Spleen (tissue), 7 donors: ENCODE measurements at regions not wholly inside any gene's neighbourhood (a gene's known extent, or its start where the extent isn't known, plus 50 kb on each side); places are given as distances from the start of the nearest gene placed in this dataset.

Source experiments
- POLR2A ChIP-seq, 3 donors: fragments of 450-650 bp; IDR thresholded peaks; one replicate each; pipeline ENCODE4 v1.5.1; 2017; ENCODE audit warnings: antibody characterized with exemption in 3 of 3, mild to moderate bottlenecking in 1 of 3
- TF ChIP-seq, protein P1 (sequence below), 11 experiments: fragments of 200-600 bp in 7 of 11; fragments of 450-650 bp in 4 of 11; sonication (generic) in 4 of 11; IDR thresholded peaks in 8 of 11; conservative IDR thresholded peaks in 3 of 11; 1 replicate in 7 of 11; 2 replicates in 4 of 11; pipeline versions ENCODE4 v1.4.0 to v1.8.0; 2016 to 2021; ENCODE audit warnings: antibody characterized with exemption in 11 of 11, inconsistent platforms in 4 of 11, mild to moderate bottlenecking in 1 of 11
- donor health status: DM: no; HTN: no; CAD: no; lungs with moderate emphysema.
- donor health status: DM: no; HTN: no; CAD: no.
- donor health status: DM: no; HTN: no; CAD: no.

DNA sequence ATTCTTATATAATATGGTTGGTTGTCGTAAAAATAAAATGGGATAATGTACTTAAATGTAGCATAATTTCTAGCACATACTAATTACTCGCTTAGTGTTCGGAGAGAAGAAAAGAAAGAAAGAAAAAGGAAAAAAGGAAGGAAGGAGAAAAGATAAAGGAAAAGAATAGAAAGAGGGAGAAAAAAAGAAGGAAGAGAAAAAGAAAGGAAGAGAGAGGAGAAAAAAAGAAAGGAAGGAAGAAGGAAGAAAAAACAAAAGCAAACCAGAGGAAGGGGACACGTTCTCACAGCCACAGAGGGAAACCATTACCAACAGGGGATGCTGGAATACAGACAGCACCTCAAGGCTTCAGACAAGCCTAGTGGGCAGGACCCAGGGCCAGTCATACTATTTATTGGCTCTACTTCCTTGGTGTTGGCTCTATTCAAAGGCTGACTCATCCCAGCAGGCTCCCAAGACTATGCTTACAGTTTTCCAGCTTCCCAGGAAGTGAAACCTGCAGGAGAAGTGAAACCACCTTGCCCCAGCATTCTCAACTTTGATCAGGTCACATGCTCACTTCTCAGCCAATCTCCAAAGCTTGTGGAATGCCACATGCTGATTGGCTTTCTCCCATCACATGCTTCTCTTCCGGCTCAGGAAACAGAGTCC, 273.5 kb upstream of the IRX5 start:
- TF ChIP-seq, protein P1, sequence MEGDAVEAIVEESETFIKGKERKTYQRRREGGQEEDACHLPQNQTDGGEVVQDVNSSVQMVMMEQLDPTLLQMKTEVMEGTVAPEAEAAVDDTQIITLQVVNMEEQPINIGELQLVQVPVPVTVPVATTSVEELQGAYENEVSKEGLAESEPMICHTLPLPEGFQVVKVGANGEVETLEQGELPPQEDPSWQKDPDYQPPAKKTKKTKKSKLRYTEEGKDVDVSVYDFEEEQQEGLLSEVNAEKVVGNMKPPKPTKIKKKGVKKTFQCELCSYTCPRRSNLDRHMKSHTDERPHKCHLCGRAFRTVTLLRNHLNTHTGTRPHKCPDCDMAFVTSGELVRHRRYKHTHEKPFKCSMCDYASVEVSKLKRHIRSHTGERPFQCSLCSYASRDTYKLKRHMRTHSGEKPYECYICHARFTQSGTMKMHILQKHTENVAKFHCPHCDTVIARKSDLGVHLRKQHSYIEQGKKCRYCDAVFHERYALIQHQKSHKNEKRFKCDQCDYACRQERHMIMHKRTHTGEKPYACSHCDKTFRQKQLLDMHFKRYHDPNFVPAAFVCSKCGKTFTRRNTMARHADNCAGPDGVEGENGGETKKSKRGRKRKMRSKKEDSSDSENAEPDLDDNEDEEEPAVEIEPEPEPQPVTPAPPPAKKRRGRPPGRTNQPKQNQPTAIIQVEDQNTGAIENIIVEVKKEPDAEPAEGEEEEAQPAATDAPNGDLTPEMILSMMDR (IDR thresholded peaks at IDR 0.05 in 8 of 11, conservative IDR thresholded peaks at IDR 0.05 in 3 of 11) = no peak
- TF ChIP-seq POLR2A (IDR thresholded peaks at IDR 0.05) = no peak
